HG03139 (cell line): ENCODE measurements at regions not wholly inside any gene's neighbourhood (a gene's known extent, or its start where the extent isn't known, plus 50 kb on each side); places are given as distances from the start of the nearest gene placed in this dataset.
"Not testable (repeated sequence)": the region's sequence is repeated elsewhere in the genome, so short reads cannot be mapped to it uniquely, and the experiment has no call there.

ENCODE experiments used
- ATAC-seq: cut with Tn5 transposase; IDR thresholded peaks from one replicate; pipeline ENCODE4 v1.9.1; 2021; ENCODE audit not compliant: unreplicated experiment

DNA sequence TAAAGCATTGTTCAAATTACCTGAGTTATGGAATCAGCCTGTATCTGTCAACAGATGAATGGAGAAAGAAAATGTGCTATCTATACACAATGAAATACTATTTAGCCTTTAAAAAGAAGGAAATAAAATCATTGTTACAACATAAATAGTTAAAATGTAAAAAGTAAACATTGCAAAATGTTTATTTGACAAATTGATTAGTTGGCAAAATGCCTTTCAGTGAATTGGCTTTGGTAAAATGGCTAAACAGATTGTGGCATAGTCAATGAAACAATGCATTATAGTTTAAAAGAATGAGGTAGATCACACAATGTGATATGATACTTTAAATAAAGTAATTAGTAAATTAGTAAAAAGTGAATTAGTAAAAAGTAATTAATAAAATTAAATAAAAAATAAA is 204.8 kb upstream of the MAGI2 start:
- no peak for ATAC-seq

DNA sequence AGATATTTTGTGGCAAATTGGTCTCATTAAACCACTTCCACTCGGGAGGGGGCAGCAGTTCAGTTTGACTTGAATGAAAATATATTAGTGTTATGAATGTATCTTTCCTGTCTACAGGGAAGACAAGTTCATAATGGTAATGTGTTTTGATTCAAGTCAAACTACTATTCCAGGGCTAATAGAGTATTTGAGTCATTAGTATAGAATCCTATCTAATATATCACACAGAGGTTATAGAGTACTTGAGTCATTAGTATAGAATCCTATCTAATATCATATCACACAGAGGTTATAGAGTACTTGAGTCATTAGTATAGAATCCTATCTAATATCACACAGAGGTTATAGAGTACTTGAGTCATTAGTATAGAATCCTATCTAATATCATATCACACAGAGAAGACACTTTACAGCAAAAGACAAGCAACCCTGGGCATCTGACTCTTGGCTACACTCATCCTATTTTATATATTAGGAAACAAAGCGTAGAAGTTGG is 199.7 kb upstream of the MAGI2 start:
- ATAC-seq = no peak

DNA sequence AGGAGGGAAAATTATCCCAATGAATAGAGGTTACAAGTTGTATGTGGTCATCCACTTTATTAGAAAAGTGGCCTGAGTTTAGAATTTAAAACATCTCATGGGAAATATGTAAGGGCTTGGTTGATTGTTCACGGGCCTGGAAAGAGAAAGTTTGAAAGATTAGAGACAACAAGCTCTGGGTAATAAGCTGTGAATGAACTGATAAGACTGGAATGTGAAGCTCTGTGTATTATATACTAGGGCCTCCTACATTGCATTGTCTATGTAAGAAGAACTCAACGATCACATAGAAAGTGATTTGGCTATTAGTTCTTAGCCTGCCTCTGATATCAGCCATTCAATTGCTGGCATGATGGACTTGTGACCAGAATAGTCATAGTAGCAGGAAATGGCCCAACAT is 199.2 kb upstream of the MAGI2 start:
- ATAC-seq = no peak

DNA sequence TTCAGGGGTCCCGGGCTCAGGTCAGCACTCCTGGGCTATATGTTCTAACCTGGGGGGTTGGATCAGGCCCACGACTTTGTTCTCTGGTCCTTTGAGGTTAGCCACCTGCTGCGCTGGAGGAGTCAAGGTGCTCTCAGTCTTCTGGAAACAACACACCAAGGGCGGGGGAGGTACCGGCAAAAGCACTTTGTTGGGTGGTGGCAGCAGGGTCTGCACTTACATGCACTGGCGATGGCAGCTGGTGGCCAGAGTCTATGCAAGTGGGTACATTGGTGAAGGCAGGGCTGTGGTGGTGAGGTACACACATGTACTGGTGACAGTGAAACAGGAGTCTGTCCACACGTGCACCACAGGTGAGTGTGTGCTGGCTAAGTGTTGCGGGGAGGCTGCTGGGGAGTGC is 194.2 kb upstream of the MAGI2 start:
- no peak for ATAC-seq

DNA sequence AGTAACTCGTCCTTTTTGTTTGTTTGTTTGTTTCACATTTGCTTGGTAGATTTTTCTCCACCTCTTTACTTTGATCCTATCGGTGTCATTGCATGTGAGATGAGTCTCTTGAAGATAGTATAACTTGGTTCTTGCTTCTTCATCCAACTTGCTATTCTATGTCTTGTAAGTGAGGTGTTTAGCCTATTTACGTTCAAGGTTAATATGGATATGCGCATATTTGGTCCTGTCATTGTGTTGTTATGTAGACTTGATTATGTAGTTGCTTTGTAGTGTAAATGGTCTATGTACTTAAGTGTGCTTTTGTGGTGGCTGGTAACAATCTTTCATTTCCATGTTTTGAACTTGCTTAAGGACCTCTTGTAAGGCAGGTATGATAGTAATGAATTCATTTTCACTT is 192.8 kb upstream of the MAGI2 start:
- ATAC-seq = no peak

DNA sequence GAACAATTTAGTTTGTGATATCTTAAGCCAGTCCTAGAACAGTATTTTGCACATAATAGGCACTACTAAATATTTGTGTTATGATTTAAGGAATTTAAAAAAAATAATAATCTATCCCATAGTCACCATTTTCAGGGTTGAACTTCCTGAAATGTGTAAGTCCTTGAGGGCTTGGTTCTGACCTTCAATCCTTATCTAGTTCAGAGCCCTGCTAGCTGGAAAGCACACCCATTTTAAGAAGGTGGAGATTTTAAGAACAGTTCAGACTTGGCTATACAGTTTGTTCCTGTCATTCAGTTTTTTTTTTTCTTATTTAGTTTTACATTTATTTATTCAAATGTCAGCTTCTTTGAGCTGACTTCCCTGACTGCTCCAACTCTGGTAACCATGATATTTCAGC is 183.4 kb upstream of the MAGI2 start:
- ATAC-seq = no peak

DNA sequence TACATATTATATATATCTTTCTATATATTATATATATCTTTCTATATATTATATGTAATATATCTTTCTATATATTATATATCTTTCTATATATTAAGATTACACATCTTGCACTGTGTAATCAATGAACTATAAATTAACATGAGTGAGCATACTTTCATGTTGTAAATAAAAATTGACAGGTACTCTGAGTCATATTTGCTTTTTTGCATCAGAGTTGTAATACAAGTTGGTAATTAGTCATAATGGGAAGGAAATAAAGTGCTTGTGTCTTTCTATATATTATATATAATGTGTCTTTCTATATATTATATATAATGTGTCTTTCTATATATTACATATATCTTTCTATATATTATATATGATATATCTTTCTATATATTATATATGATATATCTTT is 172.5 kb upstream of the MAGI2 start:
- not testable (repeated sequence) for ATAC-seq

DNA sequence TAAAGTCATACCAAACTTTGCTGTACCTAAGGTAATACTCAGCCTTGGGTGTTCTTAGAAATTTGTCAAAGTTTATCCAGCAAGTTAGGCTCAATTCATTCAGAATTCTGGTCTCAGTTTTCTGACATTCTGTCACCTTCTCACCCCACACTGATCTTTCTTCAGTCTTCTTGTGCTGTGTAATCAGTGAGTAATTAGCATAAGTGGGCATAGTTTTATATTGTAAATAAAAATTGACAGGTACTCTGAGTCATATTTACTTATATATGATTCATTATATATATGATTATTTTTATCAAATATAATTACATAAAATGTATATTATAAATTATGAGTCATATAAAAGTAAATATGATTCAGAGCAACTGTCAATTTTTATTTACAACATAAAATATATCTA is 170.9 kb upstream of the MAGI2 start:
- ATAC-seq = no peak

DNA sequence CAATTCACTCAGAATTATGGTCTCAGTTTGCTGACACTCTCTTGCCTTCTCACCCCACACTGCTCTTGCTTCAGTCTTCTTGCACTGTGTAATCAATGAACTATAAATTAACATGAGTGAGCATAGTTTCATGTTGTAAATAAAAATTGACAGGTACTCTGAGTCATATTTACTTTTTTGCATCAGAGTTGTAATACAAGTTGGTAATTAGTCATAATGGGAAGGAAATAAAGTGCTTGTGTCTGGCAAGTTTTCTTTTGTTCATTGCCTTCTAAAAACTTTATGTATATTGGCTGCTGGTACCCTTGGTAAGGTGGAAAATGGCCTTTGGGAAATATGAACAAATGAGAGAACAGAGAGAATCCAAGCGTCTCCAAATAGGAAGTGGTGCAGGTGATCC is 169.3 kb upstream of the MAGI2 start:
- ATAC-seq = no peak

DNA sequence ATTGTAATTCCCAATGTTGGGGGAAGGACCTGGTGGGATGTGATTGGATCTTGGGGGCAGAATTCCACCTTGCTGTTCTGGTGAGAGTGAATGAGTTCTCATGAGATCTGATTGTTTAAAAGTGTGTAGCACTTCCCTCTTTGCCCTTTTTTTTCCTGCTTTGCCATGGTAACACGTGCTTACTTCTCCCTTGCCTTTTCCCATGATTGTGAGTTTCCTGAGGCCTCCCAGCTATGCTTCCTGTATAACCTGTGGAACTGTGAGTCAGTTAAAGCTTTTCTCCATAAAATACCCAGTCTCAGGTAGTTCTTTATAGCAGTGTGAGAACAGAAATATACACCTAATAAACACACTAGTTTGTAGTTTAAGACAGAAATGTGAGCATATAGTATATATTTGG is 166.8 kb upstream of the MAGI2 start:
- no peak for ATAC-seq

DNA sequence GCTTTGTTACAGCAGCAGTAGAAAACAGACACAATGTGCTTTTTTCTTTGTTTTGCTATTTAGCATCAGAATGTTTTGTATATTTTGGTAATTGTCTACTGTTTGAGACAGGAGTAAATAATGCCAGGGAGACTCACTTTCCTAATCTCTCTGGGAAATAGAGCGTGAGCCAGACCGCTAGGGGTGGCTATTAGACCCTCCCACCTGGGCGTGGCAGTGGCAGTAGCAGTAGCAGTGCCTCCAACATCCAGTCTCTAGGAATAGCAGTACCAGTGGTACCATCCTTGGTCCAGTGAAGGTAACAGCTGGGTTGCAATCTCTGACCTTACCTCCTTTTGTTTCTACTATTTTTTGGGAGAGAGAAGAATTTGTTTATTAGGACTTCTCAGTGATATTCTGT is 165.7 kb upstream of the MAGI2 start:
- ATAC-seq = no peak

DNA sequence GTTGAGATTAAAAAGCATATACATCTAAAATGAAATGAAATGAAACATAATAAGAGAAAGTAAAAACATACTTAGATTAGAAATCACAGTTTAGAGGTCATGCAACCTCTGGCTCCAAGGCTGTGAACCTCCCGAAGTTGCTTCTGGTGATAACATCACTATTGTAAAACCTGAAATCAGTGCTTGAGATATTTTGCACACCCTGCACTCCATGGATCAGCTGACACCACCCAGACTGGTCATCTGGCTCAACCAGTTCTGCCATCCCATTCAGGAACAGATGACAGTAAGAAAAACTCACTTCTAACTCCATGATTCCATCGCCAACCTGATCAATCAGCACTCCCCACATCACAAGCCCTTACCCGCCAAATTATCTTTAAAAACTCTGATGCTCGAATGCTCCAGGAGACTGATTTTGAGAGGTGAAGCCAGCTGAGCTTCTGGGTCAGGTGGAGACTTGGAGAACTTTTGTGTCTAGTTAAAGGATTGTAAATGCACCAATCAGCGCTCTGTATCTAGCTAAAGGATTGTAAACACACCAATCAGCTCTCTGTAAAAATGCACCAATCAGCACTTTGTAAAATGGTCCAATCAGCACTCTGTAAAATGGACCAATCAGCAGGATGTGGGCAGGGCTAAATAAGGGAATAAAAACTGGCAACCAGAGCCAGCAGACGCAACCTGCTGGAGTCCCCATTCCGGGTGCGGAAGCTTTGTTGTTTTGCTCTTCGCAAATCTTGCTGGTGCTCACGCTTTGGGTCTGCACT is 162.6 kb upstream of the MAGI2 start:
- ATAC-seq = no peak

DNA sequence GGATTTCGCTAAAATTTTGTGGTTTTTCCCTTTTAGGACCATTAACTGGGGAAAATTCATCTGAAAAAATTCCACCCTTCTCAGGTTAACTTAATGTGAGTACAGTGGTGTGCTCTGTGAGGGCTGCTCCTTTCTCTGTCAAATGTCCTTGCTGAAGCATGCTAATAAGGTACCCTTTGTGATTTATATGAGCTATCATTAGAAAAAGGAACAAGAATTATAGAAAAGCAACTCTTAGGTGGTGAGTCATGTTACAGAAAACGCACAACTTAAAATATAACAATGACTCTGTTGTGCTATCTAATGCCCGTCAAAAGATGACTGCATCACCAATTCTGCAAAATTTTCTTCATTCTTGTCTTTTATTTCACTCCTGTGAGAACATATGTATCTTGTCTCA is 162.0 kb upstream of the MAGI2 start:
- ATAC-seq = no peak

DNA sequence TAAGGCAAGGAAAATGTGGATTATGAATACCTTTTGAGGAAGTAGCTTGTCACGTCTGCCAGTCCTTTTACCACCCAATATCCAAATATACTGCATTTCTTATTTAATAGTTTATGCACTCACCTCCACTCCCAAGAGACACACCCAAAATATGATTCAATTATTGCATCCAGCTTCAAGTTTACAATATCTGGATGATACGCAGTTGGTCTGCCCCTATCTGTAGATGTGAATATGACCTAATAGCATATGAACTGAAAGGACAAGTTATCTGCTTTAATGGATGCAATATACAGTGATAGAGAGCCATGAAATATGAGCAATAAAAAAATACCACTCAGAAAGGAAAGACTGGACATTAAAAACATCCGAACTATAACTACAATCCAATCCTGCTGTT is 159.4 kb upstream of the MAGI2 start:
- no peak for ATAC-seq

DNA sequence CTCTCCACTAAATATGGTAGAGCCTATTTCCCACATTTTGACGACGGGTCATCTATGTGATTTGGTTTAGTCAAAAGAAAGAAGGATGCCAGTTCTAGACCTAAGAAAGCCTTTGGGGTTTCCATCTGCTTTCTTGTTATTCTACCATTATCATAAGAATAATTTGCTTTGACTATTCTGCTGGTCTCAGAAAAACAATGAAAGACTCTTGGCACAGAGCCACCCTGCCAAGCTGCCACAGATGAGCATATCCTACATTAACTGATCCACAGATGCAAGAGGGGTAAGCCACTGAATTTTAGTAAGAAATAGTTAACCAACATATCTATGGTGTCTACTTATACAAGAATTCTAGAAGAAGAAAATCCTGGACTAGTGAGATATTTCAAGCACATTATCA is 158.6 kb upstream of the MAGI2 start:
- no peak for ATAC-seq

DNA sequence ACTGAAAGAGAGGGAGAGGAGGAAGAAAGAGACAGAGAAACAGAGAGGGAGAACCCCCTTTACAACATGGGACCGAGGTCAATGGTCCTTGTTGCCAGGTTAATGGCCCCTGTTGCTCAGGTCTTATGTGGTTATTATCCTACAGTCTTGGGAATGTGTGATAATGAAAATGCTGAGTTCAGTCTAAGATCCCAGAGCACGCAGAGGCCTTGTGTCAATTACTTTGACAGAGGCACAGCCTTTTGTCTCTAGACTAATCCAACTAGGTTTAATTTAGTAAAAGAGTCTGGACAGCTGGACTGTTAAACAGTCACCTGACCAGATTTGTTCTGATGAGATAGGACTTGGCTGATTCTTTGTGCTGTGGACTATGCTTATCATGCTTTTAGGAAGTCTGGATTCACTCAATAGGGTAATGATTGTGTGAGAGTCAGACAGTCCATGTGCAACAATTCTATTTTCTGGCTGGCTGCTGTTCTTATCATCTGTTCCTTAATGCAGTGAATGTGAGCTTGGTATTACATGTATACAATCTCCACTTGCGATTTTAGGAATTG is 157.4 kb upstream of the MAGI2 start:
- ATAC-seq = no peak

DNA sequence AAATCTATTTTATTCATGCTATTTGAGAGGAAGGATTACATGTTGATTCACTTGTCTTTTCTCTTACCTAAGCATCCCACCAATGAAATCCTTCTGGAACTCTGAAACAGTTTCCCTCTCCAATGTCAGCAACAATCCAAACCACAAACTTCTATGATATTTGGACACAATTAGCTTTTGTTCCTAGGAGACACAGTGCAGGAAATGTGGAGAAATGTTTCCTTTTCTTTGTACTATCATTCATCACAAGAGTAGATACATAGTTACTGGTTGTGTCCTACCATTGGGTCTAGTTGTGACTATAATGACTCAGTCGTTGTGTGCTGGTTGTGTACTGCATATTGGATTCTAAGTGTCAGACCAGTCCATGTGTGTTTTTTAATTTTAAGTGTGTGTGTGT is 156.8 kb upstream of the MAGI2 start:
- ATAC-seq = no peak

DNA sequence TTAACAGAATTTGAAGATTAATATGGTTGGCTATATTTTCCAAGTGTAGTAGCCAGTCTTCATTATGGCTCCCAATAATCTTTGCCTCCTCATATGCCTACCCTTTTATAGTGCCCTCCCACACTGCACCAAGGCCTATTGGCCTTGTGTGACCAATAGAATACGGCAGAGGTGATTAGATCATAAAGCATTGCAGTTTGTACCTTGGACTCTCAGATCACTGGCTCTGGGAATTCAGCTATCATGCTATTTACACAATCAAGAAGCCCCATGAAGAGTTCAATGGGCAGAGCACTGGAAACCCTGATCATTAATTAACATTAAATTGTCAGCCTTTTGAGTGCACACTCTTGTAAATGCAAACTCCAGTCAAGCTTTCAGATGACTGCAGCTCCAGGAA is 154.5 kb upstream of the MAGI2 start:
- no peak for ATAC-seq

DNA sequence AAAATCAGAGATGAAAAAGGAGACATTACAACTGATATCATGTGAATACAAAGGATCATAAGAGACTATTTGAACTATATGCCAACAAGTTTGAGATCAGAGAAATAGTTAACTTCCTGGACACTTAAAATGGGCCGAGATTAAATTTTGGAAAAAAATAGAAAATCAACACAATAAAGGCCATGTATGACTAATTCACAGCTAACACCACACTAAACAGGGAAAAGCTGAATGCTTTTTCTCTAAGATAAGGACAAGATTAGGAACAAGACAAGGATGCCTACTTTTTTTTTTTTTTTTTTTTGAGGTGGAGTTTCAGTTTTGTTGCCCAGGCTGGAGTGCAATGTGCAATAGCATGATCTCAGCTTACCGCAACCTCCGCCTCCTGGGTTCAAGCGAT is 151.4 kb upstream of the MAGI2 start:
- no peak for ATAC-seq

DNA sequence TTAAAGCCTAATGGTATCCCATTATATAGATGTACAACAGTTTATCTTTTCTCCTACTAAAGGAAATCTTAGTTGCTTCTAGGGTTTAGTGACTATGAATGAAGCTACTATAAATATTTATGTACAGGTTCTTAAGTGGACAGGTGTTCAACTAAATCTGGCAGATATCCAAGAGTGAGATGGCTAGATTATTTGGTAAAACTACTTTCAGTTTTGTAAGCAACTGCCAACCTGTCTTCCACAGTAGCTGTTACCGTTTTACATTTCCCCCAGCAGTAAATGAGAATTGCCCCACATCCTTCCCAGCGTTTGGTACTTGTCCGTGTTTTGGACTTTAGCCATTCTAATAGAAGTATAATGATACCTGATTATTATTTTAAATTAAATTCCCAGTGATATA is 144.9 kb upstream of the MAGI2 start:
- ATAC-seq = no peak

DNA sequence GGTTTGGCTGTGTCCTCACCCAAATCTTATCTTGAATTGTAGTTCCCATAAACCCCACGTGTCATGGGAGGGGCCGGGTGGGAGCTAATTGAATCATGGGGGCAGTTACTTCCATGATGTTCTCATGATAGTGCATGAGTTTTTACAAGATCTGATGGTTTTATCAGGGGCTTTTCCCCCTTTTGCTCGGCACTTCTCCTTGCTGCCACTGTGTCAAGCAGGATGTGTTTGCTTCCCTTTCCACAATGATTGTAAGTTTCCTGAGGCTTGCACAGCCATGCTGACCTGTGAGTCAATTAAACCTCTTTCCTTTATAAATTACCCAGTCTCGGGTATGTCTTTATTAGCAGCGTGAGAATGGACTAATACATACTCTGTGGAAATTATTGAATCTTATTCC is 141.2 kb upstream of the MAGI2 start:
- not testable (repeated sequence) for ATAC-seq

DNA sequence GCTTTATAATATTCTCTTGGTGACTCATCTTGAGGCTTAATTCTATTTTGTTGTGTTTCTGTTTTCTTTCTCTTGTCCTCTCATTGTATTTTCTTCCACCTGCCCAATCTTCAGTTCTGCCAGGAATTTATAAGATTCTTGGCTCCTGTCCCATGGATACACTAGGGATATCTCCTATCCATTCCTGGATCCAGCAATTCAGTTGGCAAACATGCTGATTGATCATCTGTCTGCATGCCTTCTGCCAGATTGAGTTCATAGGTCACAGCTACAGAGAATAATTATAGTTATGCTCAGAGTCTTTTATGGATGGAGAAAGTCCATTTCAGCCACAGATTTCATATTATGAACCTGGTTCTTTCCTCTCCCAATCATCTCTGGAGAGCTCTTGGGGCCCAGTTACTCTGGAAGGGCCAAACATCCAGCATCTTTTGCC is 140.4 kb upstream of the MAGI2 start:
- ATAC-seq = no peak
